Heart left ventricle (tissue), 16 donors: ENCODE measurements at regions not wholly inside any gene's neighbourhood (a gene's known extent, or its start where the extent isn't known, plus 50 kb on each side); places are given as distances from the start of the nearest gene placed in this dataset.

Experiments used
- ATAC-seq, 4 donors: fragments of 200-7000 bp; cut with Tn5 transposase; one replicate each; pipeline ENCODE4 v1.9.1; 2020 to 2022; ENCODE audit warnings: moderate library complexity in 4 of 4, mild to moderate bottlenecking in 3 of 4, moderate number of reproducible peaks in 1 of 4
- DNase-seq, 5 donors: peaks; one replicate each; pipeline ENCODE4 v3.0.0-alpha.2; 2020
- H3K27ac ChIP-seq, 12 donors: fragments of 200-600 bp; sonication (generic) in 4 of 12; one replicate each; pipeline versions ENCODE4 v1.5.0 to v1.8.0; 2016 to 2022; ENCODE audit warnings: mild to moderate bottlenecking in 2 of 12
- H3K27me3 ChIP-seq, 9 donors: fragments of 200-600 bp; sonication (generic) in 2 of 9; one replicate each; pipeline versions ENCODE4 v1.5.1 to v1.8.0; 2016 to 2022; ENCODE audit warnings: mild to moderate bottlenecking in 3 of 9
- H3K36me3 ChIP-seq, 9 donors: fragments of 200-600 bp; sonication (generic) in 2 of 9; one replicate each; pipeline versions ENCODE4 v1.5.0 to v1.8.0; 2018 to 2022; ENCODE audit warnings: mild to moderate bottlenecking in 2 of 9
- H3K4me1 ChIP-seq, 12 donors: fragments of 200-600 bp; sonication (generic) in 4 of 12; one replicate each; pipeline versions ENCODE4 v1.5.0 to v1.8.0; 2016 to 2022; ENCODE audit warnings: mild to moderate bottlenecking in 3 of 12
- H3K4me3 ChIP-seq, 12 donors: fragments of 200-600 bp; sonication (generic) in 4 of 12; one replicate each; pipeline versions ENCODE4 v1.5.0 to v1.8.0; 2017 to 2022; ENCODE audit warnings: mild to moderate bottlenecking in 9 of 12, moderate library complexity in 4 of 12
- H3K9me3 ChIP-seq, 12 donors: fragments of 200-600 bp; sonication (generic) in 4 of 12; one replicate each; pipeline versions ENCODE4 v1.5.0 to v1.8.0; 2016 to 2022; ENCODE audit warnings: mild to moderate bottlenecking in 1 of 12
- CTCF ChIP-seq, 12 donors: fragments of 200-600 bp; sonication (generic) in 4 of 12; IDR thresholded peaks; one replicate each; pipeline versions ENCODE4 v1.5.0 to v1.8.0; 2018 to 2022; ENCODE audit warnings: antibody characterized with exemption in 12 of 12, mild to moderate bottlenecking in 5 of 12
- POLR2A ChIP-seq, 2 donors: fragments of 450-650 bp; IDR thresholded peaks; one replicate each; pipeline ENCODE4 v1.6.1; 2017; ENCODE audit warnings: antibody characterized with exemption in 2 of 2, mild to moderate bottlenecking in 2 of 2, moderate library complexity in 2 of 2
- WGBS, 4 donors: extraction: QIAGEN DNeasy Blood & Tissue Kit in 2 of 4; methylation state at CpG; one replicate each; pipeline versions ENCODE4 v1.1.5 to v1.1.7; 2013 to 2018; 5-methylcytosine and 5-hydroxymethylcytosine counted together
- intact Hi-C, 10 donors: fragments of 100-400 bp; cut with DNase I; formaldehyde crosslinking; loops; one replicate each; pipeline versions ENCODE4 v1.11.1 to v1.14.2; 2022
- donor health status: ischemic (EF 13 %, LVEDD 7.1; RV severe dilation, severe dysfunction).
- donor health status: healthy with polysubstance abuse.
- donor health status: DM: no; HTN: yes; CAD: no.
- donor health status: DM: no; HTN: no; CAD: no.
- donor health status: ischemic (EF 25% LVEDD 6.9; RV normal size, moderate dysfunction).
- donor health status: ischemic (EF 25% LVEDD 5.7; RV mildly dilated, moderate dysfunction).
- donor health status: healthy.
- donor health status: DM: yes; HTN: yes; CAD: no.
- donor health status: ischemic (EF 35%, LVEDD 5.7; RV mildly dilated, moderate dysfunction).
- donor health status: nonischemic (EF 11% LVEDD 7.7; RV severe dilation, severe dysfunction).
- donor health status: DM: yes; HTN: yes; CAD: no.
- donor health status: PGD.
- donor health status: ischemic (EF 29% LVEDD 5.4; RV normal size, mild dysfunction).
- donor health status: nonischemic (EF 23%, LVEDD 6.1; RV moderate dilation, normal function).

GRCh38 chr5:158410976-158411375, 552.0 kb upstream of the CLINT1 start:
- DNase-seq (no peak), ATAC-seq (no peak)
- Histone ChIP-seq H3K27ac (no peak overlapping the region), H3K4me3 (no peak overlapping the region), H3K27me3 (no peaks in the 10 kb centered on the region), H3K36me3 (no peaks in the 10 kb centered on the region), H3K9me3 (no peaks in the 10 kb centered on the region), H3K4me1 (peaks cover 0 to 36% (median 2%) of the 10 kb centered on the region in 12 donors)
- no peak for TF ChIP-seq CTCF (IDR thresholded peaks at IDR 0.05)
- no peak for TF ChIP-seq POLR2A (IDR thresholded peaks at IDR 0.05)
- intact Hi-C loops = loop anchor here in 1 of 10 donors (10.0 kb wide), 1 partner anchor 694 kb away; no protein-coding TSS in a partner anchor

- intact Hi-C loops = no loop called here
These were observed 550.6 kb upstream of the CLINT1 start for GRCh38 chr5:158409507-158409906.

GRCh38 chr5:158407824-158408195, 548.9 kb upstream of the CLINT1 start:
- H3K36me3 ChIP-seq = no peaks in the 10 kb centered on the region
- no peak for DNase-seq
- H3K27me3 ChIP-seq = no peaks in the 10 kb centered on the region
- H3K4me1 ChIP-seq = peaks cover 0 to 20% (median 0%) of the 10 kb centered on the region in 12 donors
- intact Hi-C loops = no loop called here
- no peak for ATAC-seq
- no peak overlapping the region for H3K4me3 ChIP-seq
- H3K9me3 ChIP-seq = peaks cover 0 to 20% (median 11%) of the 10 kb centered on the region in 12 donors
- TF ChIP-seq CTCF (IDR thresholded peaks at IDR 0.05) (no peak), POLR2A (IDR thresholded peaks at IDR 0.05) (no peak)
- no peak overlapping the region for H3K27ac ChIP-seq

More at GRCh38 chr5:158409507-158409906, 550.6 kb upstream of the CLINT1 start:
- Histone ChIP-seq H3K4me1 (peaks cover 0 to 35% (median 2%) of the 10 kb centered on the region in 12 donors), H3K27ac (no peak overlapping the region), H3K27me3 (no peaks in the 10 kb centered on the region), H3K4me3 (no peak overlapping the region), H3K36me3 (no peaks in the 10 kb centered on the region), H3K9me3 (peaks cover 0 to 5% (median 0%) of the 10 kb centered on the region in 12 donors)
- no peak for DNase-seq
- TF ChIP-seq POLR2A (IDR thresholded peaks at IDR 0.05) (no peak), CTCF (IDR thresholded peaks at IDR 0.05) (no peak)
- ATAC-seq = no peak

GRCh38 chr5:158406884-158407823, 548.2 kb upstream of the CLINT1 start:
- intact Hi-C loops = no loop called here
- peaks cover 0 to 26% (median 11%) of the 10 kb centered on the region in 12 donors for H3K9me3 ChIP-seq
- DNase-seq (no peak), ATAC-seq (no peak)
- 75 to 78% (median 77%) methylated on average over 4 of the region's 4 CpGs for WGBS, 4 donors
- no peak overlapping the region for H3K27ac ChIP-seq
- TF ChIP-seq POLR2A (IDR thresholded peaks at IDR 0.05) (no peak), CTCF (IDR thresholded peaks at IDR 0.05) (no peak)
- H3K4me3 ChIP-seq = no peak overlapping the region
- H3K27me3 ChIP-seq = no peaks in the 10 kb centered on the region
- peaks cover 0 to 13% (median 0%) of the 10 kb centered on the region in 12 donors for H3K4me1 ChIP-seq
- H3K36me3 ChIP-seq = no peaks in the 10 kb centered on the region
